ENCODE measurements at regions not wholly inside any gene's neighbourhood (a gene's known extent, or its start where the extent isn't known, plus 50 kb on each side); places are given as distances from the start of the nearest gene placed in this dataset.

DNA sequence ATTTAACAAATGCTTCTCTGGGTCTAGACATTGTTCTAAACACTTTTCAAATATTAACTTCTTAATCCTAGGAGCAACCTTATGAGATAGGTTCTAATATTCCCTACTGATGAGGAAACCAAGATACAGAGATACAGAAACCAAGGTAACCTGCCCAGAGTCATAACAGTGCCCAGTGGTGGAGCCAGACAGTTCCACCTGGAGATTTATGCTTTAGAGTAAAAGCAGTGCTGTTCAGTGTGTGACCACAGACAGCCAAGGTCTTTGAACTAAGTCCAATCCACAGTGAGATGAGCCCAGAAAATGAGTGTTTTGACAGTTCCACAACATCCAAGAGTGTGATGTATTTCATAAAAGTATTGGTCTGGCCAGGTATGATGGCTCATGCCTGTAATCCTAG, 105.2 kb upstream of the UMPS start:
- no peaks in the 10 kb centered on the region for H3K4me1 ChIP-seq (ENCODE audit: low read length)
- no peak for DNase-seq
- H3K4me2 ChIP-seq (ENCODE audit: low read depth, low read length, poor library complexity, severe bottlenecking) = no peak overlapping the region
- no peak overlapping the region for H3K9ac ChIP-seq (ENCODE audit: low read length)
- no peak overlapping the region for H3K4me3 ChIP-seq (ENCODE audit: low read length)
- H3K79me2 ChIP-seq (ENCODE audit: low read length) = no peaks in the 10 kb centered on the region
- H3K27me3 ChIP-seq (ENCODE audit: low read length) = no peaks in the 10 kb centered on the region
- H2AFZ ChIP-seq (ENCODE audit: low read length) = no peak overlapping the region
- no peaks in the 10 kb centered on the region for H4K20me1 ChIP-seq (ENCODE audit: insufficient read depth, low read depth, low read length)
- H3K9me3 ChIP-seq (ENCODE audit: low read length) = no peaks in the 10 kb centered on the region
- H3K36me3 ChIP-seq (ENCODE audit: insufficient read depth, low read length) = no peaks in the 10 kb centered on the region
- no peaks in the 10 kb centered on the region for H3K9me2 ChIP-seq (replicated peaks; ENCODE audit: insufficient read depth, low read length)
- H3K27ac ChIP-seq (ENCODE audit: low read length) = no peak overlapping the region

DNA sequence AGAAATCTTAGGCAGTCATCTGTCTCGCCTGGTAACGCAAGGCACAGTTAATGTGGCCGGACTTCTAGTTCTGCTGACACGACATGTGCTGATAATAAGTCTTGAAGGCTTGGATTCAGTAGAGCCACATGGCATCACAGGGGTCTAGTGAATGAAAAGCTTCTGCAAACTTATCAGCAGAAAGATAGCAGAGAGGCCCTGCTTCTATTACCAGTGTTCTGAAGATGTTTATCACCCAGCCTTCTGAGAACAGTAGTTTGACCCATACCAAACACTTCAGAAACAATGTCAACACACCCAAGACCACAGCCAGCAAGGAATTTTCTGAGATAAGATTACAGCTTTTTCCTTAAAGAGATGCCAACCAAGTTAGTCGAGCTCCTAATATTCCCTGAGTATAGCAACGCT, 102.7 kb upstream of the UMPS start:
- Histone ChIP-seq H3K36me3 (ENCODE audit: insufficient read depth, low read length) (no peaks in the 10 kb centered on the region), H3K9me2 (replicated peaks; ENCODE audit: insufficient read depth, low read length) (no peaks in the 10 kb centered on the region), H3K4me1 (ENCODE audit: low read length) (no peaks in the 10 kb centered on the region), H4K20me1 (ENCODE audit: insufficient read depth, low read depth, low read length) (no peaks in the 10 kb centered on the region), H3K9me3 (ENCODE audit: low read length) (no peaks in the 10 kb centered on the region), H3K27ac (ENCODE audit: low read length) (no peak overlapping the region), H2AFZ (ENCODE audit: low read length) (no peak overlapping the region), H3K79me2 (ENCODE audit: low read length) (no peaks in the 10 kb centered on the region), H3K4me3 (ENCODE audit: low read length) (no peak overlapping the region), H3K9ac (ENCODE audit: low read length) (no peak overlapping the region), H3K4me2 (ENCODE audit: low read depth, low read length, poor library complexity, severe bottlenecking) (no peak overlapping the region), H3K27me3 (ENCODE audit: low read length) (no peaks in the 10 kb centered on the region)
- no peak for DNase-seq

DNA sequence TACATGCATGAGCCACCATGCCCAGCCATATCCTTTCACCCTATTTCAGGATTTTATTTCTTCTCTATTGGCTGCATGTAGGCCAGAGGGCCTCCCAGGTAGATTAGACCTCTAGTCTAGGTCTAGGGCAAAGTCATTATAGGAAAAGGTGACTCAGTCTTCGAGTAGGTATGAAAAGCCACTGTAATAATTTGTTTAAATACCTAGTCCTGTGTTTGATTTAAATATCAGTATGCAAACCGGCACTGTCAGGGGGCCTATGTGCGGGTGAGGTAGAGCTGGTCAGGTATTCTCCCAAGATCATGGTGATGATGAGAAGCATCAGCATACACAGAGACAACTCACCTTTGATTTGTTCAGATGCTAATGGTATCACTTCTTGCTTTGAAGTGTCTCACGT, 101.4 kb upstream of the UMPS start:
- Histone ChIP-seq H3K27ac (ENCODE audit: low read length) (no peak overlapping the region), H3K9me3 (ENCODE audit: low read length) (no peaks in the 10 kb centered on the region), H4K20me1 (ENCODE audit: insufficient read depth, low read depth, low read length) (no peaks in the 10 kb centered on the region), H3K36me3 (ENCODE audit: insufficient read depth, low read length) (no peaks in the 10 kb centered on the region), H2AFZ (ENCODE audit: low read length) (no peak overlapping the region), H3K4me2 (ENCODE audit: low read depth, low read length, poor library complexity, severe bottlenecking) (no peak overlapping the region), H3K27me3 (ENCODE audit: low read length) (no peaks in the 10 kb centered on the region), H3K4me1 (ENCODE audit: low read length) (no peaks in the 10 kb centered on the region), H3K4me3 (ENCODE audit: low read length) (no peak overlapping the region), H3K9me2 (replicated peaks; ENCODE audit: insufficient read depth, low read length) (no peaks in the 10 kb centered on the region), H3K9ac (ENCODE audit: low read length) (no peak overlapping the region), H3K79me2 (ENCODE audit: low read length) (no peaks in the 10 kb centered on the region)
- DNase-seq = no peak

DNA sequence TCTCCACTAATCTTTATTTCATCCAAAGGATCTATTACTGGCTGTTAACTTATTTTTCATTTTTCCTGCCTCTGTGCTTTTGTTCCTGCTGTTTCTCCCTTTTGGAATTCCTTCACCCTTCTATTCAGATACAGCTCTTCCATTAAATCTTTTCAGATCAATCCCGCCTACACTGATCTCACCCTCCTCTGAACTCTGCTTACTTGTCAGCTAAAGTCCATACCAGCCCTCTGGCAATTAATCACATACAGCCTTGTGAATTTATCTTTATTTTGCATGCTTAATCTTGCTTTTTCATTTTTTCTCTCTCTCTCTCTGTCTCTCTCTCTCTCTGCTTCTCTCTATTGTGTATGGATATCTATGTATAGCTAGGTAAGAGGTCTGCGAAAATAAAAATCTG, 100.8 kb upstream of the UMPS start:
- Histone ChIP-seq H3K79me2 (ENCODE audit: low read length) (no peaks in the 10 kb centered on the region), H2AFZ (ENCODE audit: low read length) (no peak overlapping the region), H3K9me3 (ENCODE audit: low read length) (no peaks in the 10 kb centered on the region), H3K27ac (ENCODE audit: low read length) (no peak overlapping the region), H4K20me1 (ENCODE audit: insufficient read depth, low read depth, low read length) (no peaks in the 10 kb centered on the region), H3K4me1 (ENCODE audit: low read length) (no peaks in the 10 kb centered on the region), H3K4me2 (ENCODE audit: low read depth, low read length, poor library complexity, severe bottlenecking) (no peak overlapping the region), H3K27me3 (ENCODE audit: low read length) (no peaks in the 10 kb centered on the region), H3K36me3 (ENCODE audit: insufficient read depth, low read length) (no peaks in the 10 kb centered on the region), H3K9ac (ENCODE audit: low read length) (no peak overlapping the region), H3K9me2 (replicated peaks; ENCODE audit: insufficient read depth, low read length) (no peaks in the 10 kb centered on the region), H3K4me3 (ENCODE audit: low read length) (no peak overlapping the region)
- no peak for DNase-seq

DNA sequence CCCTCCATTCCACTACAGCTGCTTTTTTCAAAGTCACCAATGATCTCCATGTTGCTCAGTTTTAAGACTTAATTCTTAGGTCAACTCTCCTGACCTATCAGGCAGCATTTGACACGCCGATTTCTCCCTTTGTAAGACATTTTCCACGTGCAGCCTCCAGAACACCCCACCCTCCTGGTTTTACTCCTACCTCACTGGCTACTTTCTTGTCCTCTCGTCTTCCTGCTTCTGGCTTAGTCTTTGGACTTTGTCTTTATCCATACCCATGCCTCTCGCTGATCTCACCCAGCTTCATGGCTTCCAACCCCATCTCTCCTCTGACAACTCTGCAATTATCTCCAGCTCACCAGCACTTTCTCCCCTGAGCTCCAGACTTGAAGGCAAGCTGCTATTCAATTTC, 99.3 kb upstream of the UMPS start:
- Histone ChIP-seq H3K4me1 (ENCODE audit: low read length) (peaks cover 3% of the 10 kb centered on the region; the same call in 1 of the 2 replicates), H3K9me2 (replicated peaks; ENCODE audit: insufficient read depth, low read length) (no peaks in the 10 kb centered on the region), H3K4me3 (ENCODE audit: low read length) (no peak overlapping the region), H4K20me1 (ENCODE audit: insufficient read depth, low read depth, low read length) (no peaks in the 10 kb centered on the region), H3K9me3 (ENCODE audit: low read length) (no peaks in the 10 kb centered on the region), H3K9ac (ENCODE audit: low read length) (no peak overlapping the region), H3K4me2 (ENCODE audit: low read depth, low read length, poor library complexity, severe bottlenecking) (no peak overlapping the region), H2AFZ (ENCODE audit: low read length) (no peak overlapping the region), H3K27me3 (ENCODE audit: low read length) (no peaks in the 10 kb centered on the region), H3K79me2 (ENCODE audit: low read length) (no peaks in the 10 kb centered on the region), H3K27ac (ENCODE audit: low read length) (no peak overlapping the region), H3K36me3 (ENCODE audit: insufficient read depth, low read length) (no peaks in the 10 kb centered on the region)
- no peak for DNase-seq

DNA sequence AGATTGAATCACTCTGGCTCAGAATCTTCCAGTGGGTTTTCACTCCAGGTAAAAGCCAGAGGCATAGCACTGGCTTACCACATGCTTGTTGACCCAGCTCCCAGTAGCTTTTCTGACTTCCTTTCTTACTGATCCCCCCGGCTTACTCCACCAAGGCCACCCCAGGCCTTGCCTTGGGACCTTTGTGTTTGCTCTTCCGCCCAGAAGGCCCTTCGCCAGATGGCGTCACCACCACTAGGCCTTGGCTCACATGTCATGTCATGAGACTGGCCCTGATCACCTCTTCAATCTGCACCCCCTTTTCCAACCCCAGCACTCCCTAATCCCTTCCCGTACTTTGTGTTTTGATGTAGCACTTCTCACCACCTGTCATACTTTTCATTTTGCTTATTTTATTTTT, 98.5 kb upstream of the UMPS start:
- no peaks in the 10 kb centered on the region for H3K27me3 ChIP-seq (ENCODE audit: low read length)
- no peaks in the 10 kb centered on the region for H3K36me3 ChIP-seq (ENCODE audit: insufficient read depth, low read length)
- no peaks in the 10 kb centered on the region for H3K9me2 ChIP-seq (replicated peaks; ENCODE audit: insufficient read depth, low read length)
- H3K4me1 ChIP-seq (ENCODE audit: low read length) = peaks cover 3% of the 10 kb centered on the region; the same call in 1 of the 2 replicates
- no peak overlapping the region for H2AFZ ChIP-seq (ENCODE audit: low read length)
- no peaks in the 10 kb centered on the region for H3K79me2 ChIP-seq (ENCODE audit: low read length)
- DNase-seq = no peak
- no peak overlapping the region for H3K9ac ChIP-seq (ENCODE audit: low read length)
- no peaks in the 10 kb centered on the region for H3K9me3 ChIP-seq (ENCODE audit: low read length)
- no peak overlapping the region for H3K4me3 ChIP-seq (ENCODE audit: low read length)
- H4K20me1 ChIP-seq (ENCODE audit: insufficient read depth, low read depth, low read length) = no peaks in the 10 kb centered on the region
- no peak overlapping the region for H3K27ac ChIP-seq (ENCODE audit: low read length)
- no peak overlapping the region for H3K4me2 ChIP-seq (ENCODE audit: low read depth, low read length, poor library complexity, severe bottlenecking)

DNA sequence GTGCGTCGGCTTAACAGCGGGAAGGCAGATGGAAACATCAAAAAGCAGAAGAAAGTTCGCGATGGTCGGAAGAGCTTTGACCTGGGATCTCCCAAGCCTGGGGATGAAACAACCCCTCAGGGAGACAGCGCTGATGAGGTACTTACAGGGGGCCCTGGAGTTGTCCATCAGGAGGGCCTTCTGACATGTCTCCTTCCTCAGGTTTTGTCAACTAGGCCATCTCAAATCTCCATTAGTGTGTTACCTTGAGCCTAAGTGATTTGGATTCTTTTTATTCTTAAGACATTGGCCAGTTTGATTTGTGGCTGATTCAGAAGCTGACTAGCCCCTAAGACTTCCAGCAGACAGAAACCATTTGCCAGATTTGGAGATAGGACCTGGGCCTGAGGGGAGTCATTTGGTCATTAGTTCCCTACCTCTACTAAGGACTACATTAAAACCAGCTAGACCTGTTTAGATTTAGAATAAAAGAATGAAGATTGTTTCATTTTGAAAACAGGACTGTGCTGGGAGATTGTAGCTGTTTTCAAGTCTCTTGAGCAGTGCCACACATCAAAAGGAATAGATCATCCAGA, 97.6 kb upstream of the UMPS start:
- Histone ChIP-seq H3K9me2 (replicated peaks; ENCODE audit: insufficient read depth, low read length) (no peaks in the 10 kb centered on the region), H3K9me3 (ENCODE audit: low read length) (no peaks in the 10 kb centered on the region), H3K4me2 (ENCODE audit: low read depth, low read length, poor library complexity, severe bottlenecking) (no peak overlapping the region), H4K20me1 (ENCODE audit: insufficient read depth, low read depth, low read length) (no peaks in the 10 kb centered on the region), H3K27me3 (ENCODE audit: low read length) (no peaks in the 10 kb centered on the region), H3K9ac (ENCODE audit: low read length) (no peak overlapping the region), H3K79me2 (ENCODE audit: low read length) (no peaks in the 10 kb centered on the region), H3K4me3 (ENCODE audit: low read length) (no peak overlapping the region), H2AFZ (ENCODE audit: low read length) (no peak overlapping the region), H3K36me3 (ENCODE audit: insufficient read depth, low read length) (no peaks in the 10 kb centered on the region), H3K4me1 (ENCODE audit: low read length) (peaks cover 3% of the 10 kb centered on the region; the same call in 1 of the 2 replicates), H3K27ac (ENCODE audit: low read length) (no peak overlapping the region)
- no peak for DNase-seq

DNA sequence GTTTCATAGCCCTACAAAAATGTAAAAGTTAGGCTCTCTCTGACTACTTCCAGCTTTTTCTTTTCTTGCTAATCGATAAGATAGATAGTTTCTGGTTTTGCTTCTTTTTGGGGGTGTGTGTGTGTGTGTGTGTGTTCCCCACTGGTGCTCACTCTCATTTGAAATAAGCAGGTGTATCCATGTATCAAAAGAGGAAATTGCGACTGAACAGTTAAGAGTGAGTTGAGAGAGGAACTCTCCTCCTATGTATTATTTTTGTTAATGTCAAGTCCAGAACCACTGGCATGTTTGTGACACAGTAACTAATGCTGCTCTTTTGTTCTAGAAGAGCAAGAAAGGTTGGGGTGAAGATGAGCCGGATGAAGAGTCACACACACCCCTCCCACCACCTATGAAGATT, 96.7 kb upstream of the UMPS start:
- H3K4me1 ChIP-seq (ENCODE audit: low read length) = peaks cover 3% of the 10 kb centered on the region; the same call in 1 of the 2 replicates
- no peaks in the 10 kb centered on the region for H4K20me1 ChIP-seq (ENCODE audit: insufficient read depth, low read depth, low read length)
- H3K9ac ChIP-seq (ENCODE audit: low read length) = no peak overlapping the region
- H2AFZ ChIP-seq (ENCODE audit: low read length) = no peak overlapping the region
- H3K36me3 ChIP-seq (ENCODE audit: insufficient read depth, low read length) = no peaks in the 10 kb centered on the region
- no peaks in the 10 kb centered on the region for H3K9me3 ChIP-seq (ENCODE audit: low read length)
- no peaks in the 10 kb centered on the region for H3K9me2 ChIP-seq (replicated peaks; ENCODE audit: insufficient read depth, low read length)
- DNase-seq = no peak
- no peaks in the 10 kb centered on the region for H3K27me3 ChIP-seq (ENCODE audit: low read length)
- no peak overlapping the region for H3K4me3 ChIP-seq (ENCODE audit: low read length)
- no peak overlapping the region for H3K4me2 ChIP-seq (ENCODE audit: low read depth, low read length, poor library complexity, severe bottlenecking)
- H3K79me2 ChIP-seq (ENCODE audit: low read length) = no peaks in the 10 kb centered on the region
- no peak overlapping the region for H3K27ac ChIP-seq (ENCODE audit: low read length)

All from Karpas-422 (cell line).